ENCODE measurements at regions not wholly inside any gene's neighbourhood (a gene's known extent, or its start where the extent isn't known, plus 50 kb on each side); places are given as distances from the start of the nearest gene placed in this dataset.

GRCh38 chr4:133683967-133684366, 517.6 kb downstream of the PABPC4L start:
- H3K27ac ChIP-seq (ENCODE audit: low read length) = no peak overlapping the region
- H3K79me2 ChIP-seq (replicated peaks; ENCODE audit: insufficient read depth, low read length) = no peaks in the 10 kb centered on the region
- no peaks in the 10 kb centered on the region for H3F3A ChIP-seq (ENCODE audit: insufficient read depth, low read length, poor library complexity, severe bottlenecking)
- H3K9me3 ChIP-seq (ENCODE audit: low read length) = no peaks in the 10 kb centered on the region
- no peak for TF ChIP-seq SMC3 (conservative IDR thresholded peaks at IDR 0.05; ENCODE audit: poor library complexity)
- no peak overlapping the region for H3K4me3 ChIP-seq (ENCODE audit: low read length)
- no peaks in the 10 kb centered on the region for H3K9me2 ChIP-seq (ENCODE audit: insufficient read depth, low read length)
- H3K36me3 ChIP-seq (ENCODE audit: insufficient read depth, low read length) = no peaks in the 10 kb centered on the region
- no peak overlapping the region for H3K4me2 ChIP-seq (ENCODE audit: low read length)
- no peak overlapping the region for H2AFZ ChIP-seq (ENCODE audit: low read depth, low read length)
- no peaks in the 10 kb centered on the region for H3K27me3 ChIP-seq (ENCODE audit: insufficient read depth, low read depth, low read length)
- H3K9ac ChIP-seq (ENCODE audit: low read length) = no peak overlapping the region
- no peaks in the 10 kb centered on the region for H4K20me1 ChIP-seq (ENCODE audit: insufficient read depth)

- H4K20me1 ChIP-seq (ENCODE audit: insufficient read depth) = no peaks in the 10 kb centered on the region
- no peaks in the 10 kb centered on the region for H3K79me2 ChIP-seq (replicated peaks; ENCODE audit: insufficient read depth, low read length)
- H3K27ac ChIP-seq (ENCODE audit: low read length) = no peak overlapping the region
- H3K9me3 ChIP-seq (ENCODE audit: low read length) = no peaks in the 10 kb centered on the region
- H3K4me3 ChIP-seq (ENCODE audit: low read length) = no peak overlapping the region
- H3F3A ChIP-seq (ENCODE audit: insufficient read depth, low read length, poor library complexity, severe bottlenecking) = no peaks in the 10 kb centered on the region
- no peak overlapping the region for H2AFZ ChIP-seq (ENCODE audit: low read depth, low read length)
- no peak overlapping the region for H3K9ac ChIP-seq (ENCODE audit: low read length)
- H3K36me3 ChIP-seq (ENCODE audit: insufficient read depth, low read length) = no peaks in the 10 kb centered on the region
- TF ChIP-seq EZH2 (IDR thresholded peaks at IDR 0.05; ENCODE audit: borderline replicate concordance, insufficient read depth, low read length, poor library complexity, severe bottlenecking) (no peak), POLR2AphosphoS5 (IDR thresholded peaks at IDR 0.05) (no peak)
- H3K27me3 ChIP-seq (ENCODE audit: insufficient read depth, low read depth, low read length) = no peaks in the 10 kb centered on the region
- H3K4me2 ChIP-seq (ENCODE audit: low read length) = no peak overlapping the region
- no peaks in the 10 kb centered on the region for H3K9me2 ChIP-seq (ENCODE audit: insufficient read depth, low read length)
Measured at GRCh38 chr4:133668061-133668851, 519.2 kb downstream of the PCDH10 start.

DNA sequence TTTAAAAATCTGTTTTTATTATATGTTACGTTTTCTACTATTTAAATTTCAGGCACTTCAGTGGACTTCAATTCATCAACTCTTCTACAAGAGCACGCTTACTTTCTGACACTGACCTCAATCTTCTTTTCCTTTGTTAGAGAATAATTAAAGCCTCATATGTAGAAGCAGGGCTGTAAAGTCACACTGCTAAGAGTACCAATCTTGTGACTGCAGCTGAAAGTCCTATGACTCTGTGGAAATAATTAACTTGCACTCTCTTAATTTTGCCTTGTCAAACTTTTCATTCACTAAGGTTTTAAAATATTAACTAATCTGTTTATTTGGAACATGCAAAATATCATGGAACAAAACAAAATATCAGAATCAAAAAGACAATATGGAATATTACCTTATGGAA, 498.1 kb downstream of the PCDH10 start:
- no peak overlapping the region for H3K4me2 ChIP-seq (ENCODE audit: low read length)
- no peak overlapping the region for H3K4me3 ChIP-seq (ENCODE audit: low read length)
- TF ChIP-seq, protein P1, sequence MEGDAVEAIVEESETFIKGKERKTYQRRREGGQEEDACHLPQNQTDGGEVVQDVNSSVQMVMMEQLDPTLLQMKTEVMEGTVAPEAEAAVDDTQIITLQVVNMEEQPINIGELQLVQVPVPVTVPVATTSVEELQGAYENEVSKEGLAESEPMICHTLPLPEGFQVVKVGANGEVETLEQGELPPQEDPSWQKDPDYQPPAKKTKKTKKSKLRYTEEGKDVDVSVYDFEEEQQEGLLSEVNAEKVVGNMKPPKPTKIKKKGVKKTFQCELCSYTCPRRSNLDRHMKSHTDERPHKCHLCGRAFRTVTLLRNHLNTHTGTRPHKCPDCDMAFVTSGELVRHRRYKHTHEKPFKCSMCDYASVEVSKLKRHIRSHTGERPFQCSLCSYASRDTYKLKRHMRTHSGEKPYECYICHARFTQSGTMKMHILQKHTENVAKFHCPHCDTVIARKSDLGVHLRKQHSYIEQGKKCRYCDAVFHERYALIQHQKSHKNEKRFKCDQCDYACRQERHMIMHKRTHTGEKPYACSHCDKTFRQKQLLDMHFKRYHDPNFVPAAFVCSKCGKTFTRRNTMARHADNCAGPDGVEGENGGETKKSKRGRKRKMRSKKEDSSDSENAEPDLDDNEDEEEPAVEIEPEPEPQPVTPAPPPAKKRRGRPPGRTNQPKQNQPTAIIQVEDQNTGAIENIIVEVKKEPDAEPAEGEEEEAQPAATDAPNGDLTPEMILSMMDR (IDR thresholded peaks at IDR 0.05; ENCODE audit: poor library complexity, severe bottlenecking) = no peak
- TF ChIP-seq EP300 (conservative IDR thresholded peaks at IDR 0.05; ENCODE audit: poor library complexity, severe bottlenecking) = no peak
- no peak for TF ChIP-seq EZH2 (IDR thresholded peaks at IDR 0.05; ENCODE audit: borderline replicate concordance, insufficient read depth, low read length, poor library complexity, severe bottlenecking)
- TF ChIP-seq REST (IDR thresholded peaks at IDR 0.05; ENCODE audit: borderline replicate concordance) = no peak
- TF ChIP-seq POLR2AphosphoS5 (IDR thresholded peaks at IDR 0.05) = no peak
- TF ChIP-seq SMC3 (conservative IDR thresholded peaks at IDR 0.05; ENCODE audit: poor library complexity) = no peak
- TF ChIP-seq MXI1 (conservative IDR thresholded peaks at IDR 0.05; ENCODE audit: poor library complexity, severe bottlenecking) = no peak
- TF ChIP-seq TAF1 (IDR thresholded peaks at IDR 0.05; ENCODE audit: low read depth) = no peak
- no peak for TF ChIP-seq RAD21 (conservative IDR thresholded peaks at IDR 0.05)
- H4K20me1 ChIP-seq (ENCODE audit: insufficient read depth) = no peaks in the 10 kb centered on the region
- no peak overlapping the region for H2AFZ ChIP-seq (ENCODE audit: low read depth, low read length)
- H3K9me2 ChIP-seq (ENCODE audit: insufficient read depth, low read length) = no peaks in the 10 kb centered on the region
- H3K36me3 ChIP-seq (ENCODE audit: insufficient read depth, low read length) = no peaks in the 10 kb centered on the region
- no peaks in the 10 kb centered on the region for H3K79me2 ChIP-seq (replicated peaks; ENCODE audit: insufficient read depth, low read length)
- no peak overlapping the region for H3K27ac ChIP-seq (ENCODE audit: low read length)
- H3K9ac ChIP-seq (ENCODE audit: low read length) = no peak overlapping the region
- no peaks in the 10 kb centered on the region for H3F3A ChIP-seq (ENCODE audit: insufficient read depth, low read length, poor library complexity, severe bottlenecking)
- no peaks in the 10 kb centered on the region for H3K27me3 ChIP-seq (ENCODE audit: insufficient read depth, low read depth, low read length)
- H3K9me3 ChIP-seq (ENCODE audit: low read length) = no peaks in the 10 kb centered on the region

All from neural cell (in vitro differentiated cells).